Endothelial cell (in vitro differentiated cells): ENCODE measurements at regions not wholly inside any gene's neighbourhood (a gene's known extent, or its start where the extent isn't known, plus 50 kb on each side); places are given as distances from the start of the nearest gene placed in this dataset.

Source experiments
- DNase-seq: peaks from one replicate; pipeline ENCODE4 v3.0.0; 2021; ENCODE audit warnings: low spot score
- H3K27ac Mint-ChIP-seq: one replicate; pipeline ENCODE4 v1.8.0; 2021; ENCODE audit warnings: mixed read lengths, inconsistent platforms; ENCODE audit not compliant: unreplicated experiment
- H3K27me3 Mint-ChIP-seq: one replicate; pipeline ENCODE4 v1.8.0; 2021; ENCODE audit warnings: mild to moderate bottlenecking, moderate library complexity, mixed read lengths, inconsistent platforms; ENCODE audit not compliant: unreplicated experiment
- H3K36me3 Mint-ChIP-seq: one replicate; pipeline ENCODE4 v1.8.0; 2021; ENCODE audit warnings: mild to moderate bottlenecking, low read depth, mixed read lengths, inconsistent platforms; ENCODE audit not compliant: unreplicated experiment
- H3K4me1 Mint-ChIP-seq: one replicate; pipeline ENCODE4 v1.8.0; 2021; ENCODE audit warnings: mild to moderate bottlenecking, mixed read lengths, inconsistent platforms; ENCODE audit not compliant: unreplicated experiment
- H3K4me3 Mint-ChIP-seq: one replicate; pipeline ENCODE4 v1.8.0; 2021; ENCODE audit warnings: mild to moderate bottlenecking, mixed read lengths, inconsistent platforms; ENCODE audit not compliant: unreplicated experiment
- H3K9me3 Mint-ChIP-seq: one replicate; pipeline ENCODE4 v1.8.0; 2021; ENCODE audit warnings: mixed read lengths, inconsistent platforms; ENCODE audit not compliant: unreplicated experiment
- CTCF ChIP-seq: fragments of 200-600 bp; sonication (generic); IDR thresholded peaks from one replicate; pipeline ENCODE4 v1.5.0; 2021; ENCODE audit warnings: antibody characterized with exemption; ENCODE audit not compliant: unreplicated experiment

- no peak for DNase-seq
- H3K27me3 Mint-ChIP-seq = peaks cover 1% of the 10 kb centered on the region
- H3K9me3 Mint-ChIP-seq = no peaks in the 10 kb centered on the region
- no peaks in the 10 kb centered on the region for H3K4me1 Mint-ChIP-seq
- no peak for TF ChIP-seq CTCF
- no peak overlapping the region for H3K27ac Mint-ChIP-seq
- no peaks in the 10 kb centered on the region for H3K36me3 Mint-ChIP-seq
- no peak overlapping the region for H3K4me3 Mint-ChIP-seq
These were observed 1139.9 kb upstream of the LRRN3 start for GRCh38 chr7:109950821-109951564.

- Mint-ChIP-seq H3K36me3 (no peaks in the 10 kb centered on the region), H3K4me1 (no peaks in the 10 kb centered on the region)
These were observed 1139.4 kb upstream of the LRRN3 start for GRCh38 chr7:109951565-109951928.

GRCh38 chr7:109955986-109956385 is 1134.9 kb upstream of the LRRN3 start:
- no peaks in the 10 kb centered on the region for H3K4me1 Mint-ChIP-seq
- no peaks in the 10 kb centered on the region for H3K36me3 Mint-ChIP-seq
- DNase-seq = no peak
- H3K27ac Mint-ChIP-seq = no peak overlapping the region
- no peak overlapping the region for H3K4me3 Mint-ChIP-seq
- H3K27me3 Mint-ChIP-seq = no peaks in the 10 kb centered on the region
- no peak for TF ChIP-seq CTCF
- H3K9me3 Mint-ChIP-seq = no peaks in the 10 kb centered on the region

More at GRCh38 chr7:109951565-109951928, 1139.4 kb upstream of the LRRN3 start:
- Mint-ChIP-seq H3K9me3 (no peaks in the 10 kb centered on the region), H3K4me3 (no peak overlapping the region), H3K27ac (no peak overlapping the region), H3K27me3 (no peaks in the 10 kb centered on the region)
- DNase-seq = no peak
- TF ChIP-seq CTCF = no peak

- H3K4me3 Mint-ChIP-seq = no peak overlapping the region
- no peaks in the 10 kb centered on the region for H3K36me3 Mint-ChIP-seq
- H3K4me1 Mint-ChIP-seq = no peaks in the 10 kb centered on the region
- H3K27me3 Mint-ChIP-seq = no peaks in the 10 kb centered on the region
- DNase-seq = no peak
- no peaks in the 10 kb centered on the region for H3K9me3 Mint-ChIP-seq
- no peak for TF ChIP-seq CTCF
- no peak overlapping the region for H3K27ac Mint-ChIP-seq
These were observed 1134.0 kb upstream of the LRRN3 start for GRCh38 chr7:109956916-109957315.

- no peak for DNase-seq
- Mint-ChIP-seq H3K4me1 (no peaks in the 10 kb centered on the region), H3K27ac (no peak overlapping the region), H3K36me3 (no peaks in the 10 kb centered on the region), H3K9me3 (no peaks in the 10 kb centered on the region), H3K27me3 (peaks cover 2% of the 10 kb centered on the region), H3K4me3 (no peak overlapping the region)
- no peak for TF ChIP-seq CTCF
These were observed 1127.2 kb upstream of the LRRN3 start for GRCh38 chr7:109963741-109964140.
